HT1080 (cell line): ENCODE measurements at regions not wholly inside any gene's neighbourhood (a gene's known extent, or its start where the extent isn't known, plus 50 kb on each side); places are given as distances from the start of the nearest gene placed in this dataset.

Experiments used
- DNase-seq: peaks from one replicate; pipeline ENCODE4 v3.0.0-alpha.2; 2015; ENCODE audit warnings: low read depth

DNA sequence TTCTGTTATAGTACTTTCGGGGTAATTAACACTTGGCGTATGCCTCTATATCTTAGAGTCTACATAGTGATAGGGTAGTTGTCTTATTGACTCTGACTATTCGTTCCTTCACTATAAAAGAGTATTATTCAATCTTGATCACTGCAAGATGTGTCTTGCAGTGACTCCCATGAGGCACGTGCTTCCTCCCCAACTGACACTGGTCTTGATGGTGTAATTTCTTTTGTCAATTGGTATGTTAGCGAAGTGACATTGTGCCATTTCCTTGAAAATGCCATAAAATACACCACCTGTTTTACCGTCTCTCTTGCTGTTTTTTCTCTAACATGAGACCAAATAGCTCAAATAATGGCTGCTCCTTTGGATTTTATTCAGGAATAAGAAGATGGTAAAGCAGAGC is 1314.1 kb upstream of the CDH6 start:
- no peak for DNase-seq

GRCh38 chr5:29878599-29878998 is 1314.9 kb upstream of the CDH6 start:
- no peak for DNase-seq

DNA sequence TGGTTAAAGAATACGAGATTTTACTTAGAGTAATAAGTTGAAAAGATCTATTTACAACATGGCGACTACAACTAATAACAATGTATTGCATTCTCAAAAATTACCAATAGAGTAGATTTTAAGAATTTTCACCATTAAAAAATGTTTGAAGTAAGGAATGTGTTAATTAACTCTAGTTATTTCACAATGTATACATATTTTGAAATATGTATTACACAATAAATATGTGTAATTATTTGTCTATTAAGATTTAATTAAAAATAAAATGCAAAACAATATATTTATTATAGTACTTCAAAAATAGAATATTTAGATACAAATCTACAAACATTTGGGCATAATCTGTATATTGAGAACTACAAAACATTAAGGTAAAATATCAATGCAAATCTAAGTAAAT is 1326.3 kb upstream of the CDH6 start:
- DNase-seq: no peak

DNA sequence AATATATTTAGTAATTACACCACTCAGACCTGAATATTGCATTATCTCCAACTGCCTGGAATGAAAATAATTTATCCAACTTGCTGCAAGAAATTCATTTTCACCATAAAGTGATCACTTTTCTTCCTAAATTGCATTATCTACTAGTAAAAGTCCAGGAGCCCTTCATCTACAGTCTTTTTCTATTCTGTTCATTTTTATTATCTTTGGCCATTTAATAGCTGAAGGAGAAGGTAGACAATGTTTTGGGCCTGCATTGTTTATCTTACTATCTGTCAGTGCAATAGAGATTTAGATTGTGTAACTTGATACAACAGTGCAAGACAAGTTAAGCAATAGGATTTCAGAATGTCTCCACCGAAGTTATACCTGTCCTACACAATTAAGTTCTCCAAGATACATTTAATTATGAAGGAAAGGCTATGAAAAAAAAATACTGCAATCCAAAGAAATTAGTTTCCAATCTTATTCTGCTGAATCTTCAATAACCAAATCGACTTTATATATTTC is 1339.7 kb upstream of the CDH6 start:
- no peak for DNase-seq

GRCh38 chr5:29852329-29852728 is 1341.2 kb upstream of the CDH6 start:
- no peak for DNase-seq

GRCh38 chr5:29845206-29845605 is 1348.3 kb upstream of the CDH6 start:
- DNase-seq: no peak

GRCh38 chr5:29833394-29833793 is 1360.1 kb upstream of the CDH6 start:
- DNase-seq: no peak

GRCh38 chr5:29822521-29822920 is 1371.0 kb upstream of the CDH6 start:
- no peak for DNase-seq

- peak; percentile 2 for DNase-seq
Observed at GRCh38 chr5:29811914-29812679, 1381.4 kb upstream of the CDH6 start.

DNA sequence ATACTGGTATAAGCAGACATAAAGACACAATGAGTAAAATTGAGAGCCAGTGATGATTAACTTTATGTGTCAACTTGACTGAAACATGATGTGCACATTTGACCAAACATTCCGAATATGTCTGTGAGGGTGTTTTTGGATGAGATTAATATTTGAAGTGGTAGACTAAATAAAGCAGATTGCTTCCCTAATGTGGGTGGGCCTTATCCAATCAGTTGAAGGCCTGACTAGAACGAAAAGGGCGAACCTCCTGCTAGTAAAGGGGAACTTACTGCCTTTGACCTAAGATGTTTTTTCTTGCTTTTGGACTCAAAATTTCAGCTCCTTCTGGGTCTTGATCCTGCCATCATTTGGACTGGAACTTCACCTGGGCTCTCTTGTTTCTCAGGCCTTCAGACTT is 1387.7 kb upstream of the CDH6 start:
- no peak for DNase-seq

- DNase-seq: no peak
Observed at GRCh38 chr5:29800752-29801151, 1392.7 kb upstream of the CDH6 start.

GRCh38 chr5:29796013-29796412 is 1397.5 kb upstream of the CDH6 start:
- DNase-seq: no peak

GRCh38 chr5:29795096-29795652 is 1398.3 kb upstream of the CDH6 start:
- DNase-seq: no peak

- DNase-seq: no peak
Observed at GRCh38 chr5:29794141-29794787, 1399.2 kb upstream of the CDH6 start.

DNA sequence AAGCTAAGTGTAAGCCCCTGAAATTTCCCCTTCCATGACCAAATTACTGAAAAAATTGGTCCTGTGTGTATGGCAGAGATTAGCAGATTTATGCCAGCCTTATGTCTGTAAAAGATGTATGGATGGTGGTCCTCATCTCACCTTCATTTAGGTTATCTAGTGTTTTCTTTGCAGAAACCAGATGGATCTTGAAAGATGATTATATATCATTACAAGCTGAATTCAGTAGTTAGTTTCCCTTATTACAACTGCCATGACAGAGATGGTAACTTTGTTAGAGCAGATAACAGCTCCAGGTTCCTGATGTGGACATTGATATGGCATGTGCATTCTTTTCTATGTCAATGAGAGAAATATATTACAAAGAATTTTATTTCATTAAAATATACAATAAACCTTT is 1403.2 kb upstream of the CDH6 start:
- DNase-seq: no peak

DNA sequence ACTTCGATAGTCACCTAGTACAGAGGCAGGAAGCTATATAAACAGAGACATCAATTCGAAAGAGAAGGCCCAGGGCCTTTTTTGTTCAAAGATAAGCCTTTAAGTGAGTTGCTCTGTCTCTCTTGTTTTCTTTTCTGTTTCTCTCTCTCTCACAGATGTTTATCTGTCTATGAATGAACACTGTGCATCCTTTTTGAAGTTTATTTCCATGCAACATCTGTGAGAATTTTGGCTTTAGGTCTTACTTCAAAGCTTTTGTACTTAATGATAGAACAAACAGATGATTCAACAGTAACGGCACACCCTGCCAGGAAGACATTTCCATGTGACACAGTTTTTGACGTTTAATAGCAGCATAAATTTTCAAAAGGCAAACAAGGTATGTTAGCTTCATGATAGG is 1413.1 kb upstream of the CDH6 start:
- no peak for DNase-seq

GRCh38 chr5:29779141-29779540 is 1414.3 kb upstream of the CDH6 start:
- no peak for DNase-seq

- DNase-seq: no peak
Observed at GRCh38 chr5:29777373-29777772, 1416.1 kb upstream of the CDH6 start.

- DNase-seq: no peak
Observed at GRCh38 chr5:29770936-29771335, 1422.5 kb upstream of the CDH6 start.

GRCh38 chr5:29769474-29769873 is 1424.0 kb upstream of the CDH6 start:
- no peak for DNase-seq

GRCh38 chr5:29758986-29759421 is 1434.5 kb upstream of the CDH6 start:
- DNase-seq: peak; percentile 3

GRCh38 chr5:29750453-29750852 is 1443.0 kb upstream of the CDH6 start:
- no peak for DNase-seq

- no peak for DNase-seq
Observed at GRCh38 chr5:29744618-29745017, 1448.9 kb upstream of the CDH6 start.
